Activated CD4-positive, alpha-beta T cell treated with anti-CD3 and anti-CD28 coated beads, Interleukin-2, Interleukin-6, amounts not matched to agents 100 ng/mL and 50 ng/mL, durations not matched to agents 16 hours and 8 hours (primary cell): ENCODE measurements at regions not wholly inside any gene's neighbourhood (a gene's known extent, or its start where the extent isn't known, plus 50 kb on each side); places are given as distances from the start of the nearest gene placed in this dataset.
"Not testable (repeated sequence)": the region's sequence is repeated elsewhere in the genome, so short reads cannot be mapped to it uniquely, and the experiment has no call there.

Source experiments
- DNase-seq: peaks from one replicate; pipeline ENCODE4 v3.0.0-alpha.2; 2020

DNA sequence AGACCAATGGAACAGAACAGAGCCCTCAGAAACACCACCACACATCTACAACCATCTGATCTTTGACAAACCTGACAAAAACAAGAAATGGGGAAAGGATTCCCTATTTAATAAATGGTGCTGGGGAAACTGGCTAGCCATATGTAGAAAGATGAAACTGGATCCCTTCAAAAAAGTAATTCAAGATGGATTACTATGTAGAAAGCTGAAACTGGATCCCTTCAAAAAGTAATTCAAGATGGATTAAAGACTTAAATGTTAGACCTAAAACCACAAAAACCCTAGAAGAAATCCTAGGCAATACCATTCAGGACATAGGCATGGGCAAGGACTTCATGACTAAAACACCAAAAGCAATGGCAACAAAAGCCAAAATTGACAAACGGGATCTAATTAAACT is 221.6 kb upstream of the EDNRA start:
- not testable (repeated sequence) for DNase-seq

DNA sequence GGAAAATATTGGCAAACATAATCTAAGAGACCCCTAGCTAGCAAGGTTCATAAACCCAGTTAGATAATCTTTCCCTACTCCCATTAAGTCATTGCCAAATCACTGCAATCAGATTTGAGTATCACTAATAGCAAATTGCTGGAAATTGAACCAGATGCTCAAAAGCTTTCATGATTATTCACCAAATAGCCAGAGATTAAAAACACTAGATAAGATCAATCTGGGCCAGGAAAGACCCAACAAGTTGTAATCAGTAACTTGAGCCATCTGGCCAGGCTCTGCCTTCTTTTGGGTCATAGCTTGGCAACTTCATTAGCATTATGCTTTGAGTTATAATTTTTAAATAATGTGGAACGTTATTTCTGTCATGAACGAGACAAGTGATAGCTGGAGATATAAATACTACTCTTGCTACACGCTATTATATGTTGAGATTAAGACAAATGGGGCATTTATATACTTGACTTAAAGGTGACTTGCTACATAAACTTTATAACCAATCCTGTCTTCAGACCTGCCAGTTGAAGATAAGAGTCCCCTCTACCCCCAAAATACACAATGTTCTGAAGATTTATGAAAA is 196.6 kb upstream of the EDNRA start:
- DNase-seq = no peak

- no peak for DNase-seq
These were observed 196.0 kb upstream of the EDNRA start for GRCh38 chr4:147284935-147285334.

- DNase-seq = no peak
These were observed 195.1 kb upstream of the EDNRA start for GRCh38 chr4:147285751-147286150.

DNA sequence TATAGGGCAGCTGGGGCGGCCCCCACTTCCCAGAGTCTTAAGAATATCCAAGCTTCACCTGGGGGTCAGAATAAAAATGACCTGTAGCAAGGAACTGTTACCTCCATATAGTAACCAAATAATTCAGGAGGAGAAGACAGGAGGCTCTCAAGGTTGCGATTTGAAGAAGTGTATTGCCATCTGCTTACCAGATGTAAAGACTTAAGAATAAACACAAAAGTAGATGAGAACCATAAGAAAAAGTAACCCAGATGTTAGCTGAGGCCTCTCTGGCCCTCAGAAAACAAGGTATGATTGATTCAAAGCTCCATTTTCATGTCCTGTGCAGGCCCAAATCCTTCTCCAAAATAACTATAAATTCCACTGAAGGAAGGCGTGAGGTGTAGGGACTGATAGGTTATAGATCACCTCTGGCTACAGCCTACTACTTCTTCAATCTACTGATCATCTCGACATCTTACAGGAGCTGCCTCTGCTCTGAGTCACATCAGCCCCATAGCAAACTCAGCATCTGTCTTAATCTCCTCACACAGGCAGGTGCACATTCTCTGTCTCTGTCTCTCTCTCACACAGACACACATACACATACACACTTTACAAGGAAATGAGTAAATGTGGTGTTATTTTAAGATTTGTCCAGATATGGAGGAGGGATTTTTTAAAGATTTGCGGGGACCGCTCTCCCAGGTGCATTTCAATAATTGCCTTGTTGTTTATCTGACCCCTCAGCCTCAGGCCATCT is 193.9 kb upstream of the EDNRA start:
- no peak for DNase-seq

DNA sequence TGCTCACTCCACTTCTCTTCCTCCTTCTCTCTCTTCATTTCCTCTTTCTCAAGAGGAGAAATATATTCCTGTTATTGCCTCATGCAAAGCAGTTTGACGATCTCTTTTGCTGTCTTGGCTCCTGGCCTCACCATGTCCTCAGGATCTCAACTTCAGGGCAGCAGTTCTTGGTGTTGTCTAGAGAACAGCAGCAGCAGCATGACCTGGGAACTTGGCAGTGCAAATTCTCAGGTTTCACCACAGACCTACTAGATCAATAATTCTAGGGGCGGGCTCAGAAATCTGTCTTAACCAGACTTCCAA is 193.4 kb upstream of the EDNRA start:
- no peak for DNase-seq

GRCh38 chr4:147288512-147288911 is 192.4 kb upstream of the EDNRA start:
- no peak for DNase-seq

DNA sequence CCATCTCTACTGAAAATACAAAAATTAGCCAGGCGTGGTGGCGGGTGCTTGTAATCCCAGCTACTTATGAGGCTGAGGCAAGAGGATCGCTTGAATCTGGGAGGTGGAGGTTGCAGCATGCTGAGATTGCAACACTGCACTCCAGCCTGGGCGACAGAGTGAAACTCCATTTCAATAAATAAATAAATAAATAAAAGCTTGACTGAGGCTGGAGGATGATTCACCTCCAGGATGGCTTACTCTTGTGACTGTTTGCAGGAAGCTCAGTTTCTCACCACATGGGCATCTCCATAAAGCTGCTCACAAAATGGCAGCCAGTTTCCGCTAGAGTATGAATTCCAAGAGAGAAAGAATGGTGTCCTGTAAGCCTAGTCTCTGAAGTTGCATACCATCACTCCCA is 191.7 kb upstream of the EDNRA start:
- no peak for DNase-seq

GRCh38 chr4:147292604-147293313 is 188.1 kb upstream of the EDNRA start:
- DNase-seq = not testable (repeated sequence)

- not testable (repeated sequence) for DNase-seq
These were observed 187.6 kb upstream of the EDNRA start for GRCh38 chr4:147293314-147293677.

GRCh38 chr4:147299205-147299604 is 181.7 kb upstream of the EDNRA start:
- no peak for DNase-seq

- DNase-seq = no peak
These were observed 177.6 kb upstream of the EDNRA start for GRCh38 chr4:147303174-147303872.

DNA sequence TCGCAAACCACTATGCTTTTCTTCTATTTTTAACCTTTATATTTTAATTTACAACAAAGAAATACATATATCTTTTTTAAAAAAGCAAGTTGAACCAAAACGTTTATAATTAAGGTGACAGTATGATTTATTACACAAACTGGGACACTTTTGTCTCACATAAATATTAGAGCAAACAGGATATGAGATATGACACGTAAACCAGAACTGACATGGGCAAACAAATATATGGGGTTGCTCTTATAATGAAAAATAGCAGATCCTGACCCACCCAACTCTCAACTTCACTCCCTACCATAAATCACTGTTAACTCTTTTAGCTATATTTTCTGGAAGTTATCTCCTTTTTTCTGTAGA is 177.0 kb upstream of the EDNRA start:
- no peak for DNase-seq

DNA sequence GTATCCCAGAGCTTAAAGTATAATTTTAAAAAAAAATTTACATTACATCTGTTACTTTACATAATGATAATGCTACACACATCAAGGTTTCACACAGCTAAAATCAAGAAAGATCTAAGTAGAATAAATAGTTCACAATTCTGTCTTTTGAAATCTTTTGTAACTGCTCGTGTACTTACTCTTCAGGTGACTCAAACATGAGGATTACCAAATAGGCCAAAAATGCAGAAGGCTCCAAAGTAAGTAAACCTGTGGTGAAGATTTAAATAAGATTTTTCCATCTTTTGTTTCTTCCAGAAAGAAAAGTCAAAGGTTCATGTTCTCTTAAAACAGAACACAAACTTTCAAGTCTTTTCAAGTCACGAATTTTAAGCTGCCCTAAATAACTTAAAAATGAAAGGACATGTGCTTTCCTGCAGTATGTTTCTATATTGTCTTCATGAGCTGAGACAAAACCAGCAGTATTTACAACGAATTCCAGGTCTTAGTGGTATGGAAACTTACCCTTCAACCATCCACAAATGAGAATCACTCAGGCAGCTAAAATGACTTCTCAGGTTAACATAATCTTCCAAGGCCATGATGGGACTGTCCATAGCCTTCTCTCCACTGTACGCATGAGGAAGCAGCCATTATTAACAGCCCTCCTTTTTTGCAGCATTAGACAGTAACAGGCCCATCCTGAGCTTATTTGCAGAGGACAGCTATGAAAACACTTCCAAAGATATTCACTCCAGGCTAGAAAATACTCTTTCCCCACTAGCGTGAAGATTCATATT is 172.8 kb upstream of the EDNRA start:
- DNase-seq = no peak

DNA sequence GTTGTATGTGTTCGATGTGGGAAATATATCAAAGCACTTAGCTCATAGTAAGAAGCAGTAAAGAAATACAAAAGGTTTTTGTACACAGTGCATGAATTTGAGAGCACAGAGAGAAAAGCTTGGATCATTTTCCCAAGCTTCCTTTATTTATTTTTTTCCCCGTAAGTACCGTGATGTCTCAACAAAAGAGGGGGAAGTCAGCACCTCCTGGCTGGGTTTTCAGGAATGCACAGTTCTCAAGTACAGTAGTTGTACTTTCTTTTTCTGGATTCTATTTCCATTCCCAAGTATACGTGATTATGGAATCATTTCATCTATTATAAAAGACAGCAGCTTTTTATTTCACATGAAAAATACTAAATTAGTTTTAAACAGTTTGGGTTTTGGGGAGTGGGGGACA is 171.5 kb upstream of the EDNRA start:
- no peak for DNase-seq

DNA sequence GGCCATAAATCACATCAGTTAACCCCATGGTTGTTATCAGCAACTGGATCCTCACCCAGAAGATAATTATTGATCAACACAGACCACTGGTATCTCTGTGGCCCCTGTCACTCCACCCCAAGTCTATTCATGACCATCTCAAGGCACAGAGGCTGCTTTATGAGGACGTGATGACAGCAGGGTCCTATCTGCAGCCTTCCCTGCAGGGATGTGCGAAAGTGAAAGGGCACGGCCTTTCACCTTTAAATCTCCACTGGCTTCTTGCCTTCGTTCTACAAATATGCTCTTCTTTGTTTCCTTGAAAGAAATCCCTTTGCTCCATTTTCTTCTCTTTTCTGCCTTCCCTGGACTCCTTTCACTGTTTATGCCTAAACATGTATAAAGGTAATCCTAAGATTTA is 170.6 kb upstream of the EDNRA start:
- no peak for DNase-seq

DNA sequence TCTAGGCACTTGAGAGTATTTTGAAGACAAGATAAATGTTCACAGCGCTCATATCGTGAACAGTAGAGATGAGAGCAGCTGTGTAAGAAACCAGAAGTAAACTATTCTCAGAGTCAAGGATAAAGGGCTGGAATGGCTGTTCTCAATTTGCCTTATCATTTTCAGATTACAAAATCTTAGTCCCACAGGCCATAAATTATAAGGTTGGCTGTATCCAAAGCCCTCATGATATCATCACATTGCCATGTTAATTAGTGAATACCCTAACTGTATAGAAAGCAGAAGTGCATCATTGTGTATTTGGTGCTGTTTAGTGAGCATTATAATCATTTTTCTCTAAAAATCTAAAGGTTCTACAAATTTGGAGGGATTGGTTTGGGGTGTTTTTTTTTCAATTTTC is 168.9 kb upstream of the EDNRA start:
- DNase-seq = no peak

DNA sequence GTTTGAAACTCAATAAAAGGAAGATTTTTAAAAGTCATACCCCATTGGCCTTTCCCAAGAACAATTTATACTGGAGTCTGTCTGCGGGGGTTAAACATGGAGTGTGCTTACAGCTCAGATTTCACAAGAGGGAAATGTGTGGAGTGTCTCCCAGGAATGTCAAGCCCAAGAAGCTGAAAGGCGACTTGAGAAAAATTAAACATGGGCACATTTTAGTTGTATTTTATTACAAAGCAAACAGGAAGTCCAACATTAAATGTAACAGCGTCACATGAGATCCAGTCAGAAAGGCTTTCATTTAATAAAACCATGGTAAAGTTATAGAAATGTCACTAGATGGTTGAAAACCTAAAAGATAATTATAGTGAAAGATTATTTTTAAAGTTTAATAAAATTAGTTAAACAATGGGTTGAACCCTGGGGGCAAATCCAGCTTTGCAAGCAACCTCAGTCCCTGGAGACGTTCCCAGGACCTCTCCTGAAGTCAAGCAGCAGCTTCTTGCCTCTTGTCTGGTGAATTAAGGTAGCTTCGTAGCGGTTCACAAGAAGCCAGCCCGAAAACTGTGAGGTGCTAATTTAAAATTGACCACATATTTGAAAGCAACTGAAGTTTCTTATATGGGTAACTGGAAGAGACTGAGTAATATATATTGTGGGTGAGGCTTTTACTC is 168.4 kb upstream of the EDNRA start:
- no peak for DNase-seq

GRCh38 chr4:147313108-147313507 is 167.8 kb upstream of the EDNRA start:
- DNase-seq = no peak

- no peak for DNase-seq
These were observed 162.3 kb upstream of the EDNRA start for GRCh38 chr4:147318586-147318985.

- DNase-seq = no peak
These were observed 155.3 kb upstream of the EDNRA start for GRCh38 chr4:147325571-147325981.

- DNase-seq = no peak
These were observed 154.3 kb upstream of the EDNRA start for GRCh38 chr4:147326591-147326990.

DNA sequence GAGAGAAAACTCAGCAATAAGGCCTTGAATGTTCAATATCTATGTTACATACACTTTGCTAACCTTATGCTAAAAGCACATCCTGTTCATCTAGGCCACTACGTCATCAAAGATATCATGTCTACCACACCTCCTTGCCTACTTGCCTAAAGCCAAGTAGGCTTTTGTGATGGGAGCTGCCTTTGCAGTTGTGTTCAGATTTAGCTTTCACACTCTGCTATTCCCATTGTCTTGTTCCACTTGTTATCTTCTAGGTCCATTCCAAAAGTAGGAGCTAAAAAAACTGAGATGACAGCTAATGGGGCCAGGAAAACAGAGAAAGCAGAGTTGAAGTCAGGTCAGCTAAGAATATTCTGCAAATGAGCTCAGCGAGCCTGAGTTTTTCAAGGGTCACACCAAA is 153.6 kb upstream of the EDNRA start:
- DNase-seq = no peak
